HG02588 (cell line): ENCODE measurements at regions not wholly inside any gene's neighbourhood (a gene's known extent, or its start where the extent isn't known, plus 50 kb on each side); places are given as distances from the start of the nearest gene placed in this dataset.

Experiments
- ATAC-seq: cut with Tn5 transposase; IDR thresholded peaks from one replicate; pipeline ENCODE4 v1.9.1; 2021; ENCODE audit warnings: mild to moderate bottlenecking, moderate library complexity; ENCODE audit not compliant: unreplicated experiment

DNA sequence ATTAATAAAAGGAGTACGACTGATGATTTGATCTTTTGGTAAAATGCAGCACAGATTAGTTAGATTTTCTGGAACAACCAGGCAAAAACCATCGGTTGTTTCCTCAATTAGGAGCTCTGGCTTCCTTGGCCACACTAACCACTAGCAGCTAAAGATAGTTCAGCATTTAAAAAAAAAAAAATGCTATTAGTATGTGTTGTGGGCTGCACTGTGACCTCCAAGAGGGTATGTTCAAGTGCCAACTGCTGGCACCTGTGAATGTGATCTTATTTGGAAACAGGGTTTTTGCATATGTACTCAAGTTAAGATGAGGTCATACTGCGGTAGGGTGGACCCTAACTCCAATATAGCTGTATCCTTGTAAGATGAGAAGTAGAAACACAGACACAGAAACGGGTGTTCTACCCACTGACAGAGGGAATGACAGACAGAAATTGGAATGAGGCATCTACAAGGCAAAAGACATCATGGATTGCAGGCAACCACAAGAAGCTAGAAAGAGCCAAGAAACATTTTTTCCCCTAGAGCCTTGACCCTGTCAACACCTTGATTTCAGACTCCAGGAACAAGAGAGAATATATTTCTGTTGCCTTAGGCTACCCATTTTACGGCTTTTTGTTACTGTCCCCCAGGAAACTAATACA is 534.6 kb upstream of the ROBO2 start:
- ATAC-seq: no peak

DNA sequence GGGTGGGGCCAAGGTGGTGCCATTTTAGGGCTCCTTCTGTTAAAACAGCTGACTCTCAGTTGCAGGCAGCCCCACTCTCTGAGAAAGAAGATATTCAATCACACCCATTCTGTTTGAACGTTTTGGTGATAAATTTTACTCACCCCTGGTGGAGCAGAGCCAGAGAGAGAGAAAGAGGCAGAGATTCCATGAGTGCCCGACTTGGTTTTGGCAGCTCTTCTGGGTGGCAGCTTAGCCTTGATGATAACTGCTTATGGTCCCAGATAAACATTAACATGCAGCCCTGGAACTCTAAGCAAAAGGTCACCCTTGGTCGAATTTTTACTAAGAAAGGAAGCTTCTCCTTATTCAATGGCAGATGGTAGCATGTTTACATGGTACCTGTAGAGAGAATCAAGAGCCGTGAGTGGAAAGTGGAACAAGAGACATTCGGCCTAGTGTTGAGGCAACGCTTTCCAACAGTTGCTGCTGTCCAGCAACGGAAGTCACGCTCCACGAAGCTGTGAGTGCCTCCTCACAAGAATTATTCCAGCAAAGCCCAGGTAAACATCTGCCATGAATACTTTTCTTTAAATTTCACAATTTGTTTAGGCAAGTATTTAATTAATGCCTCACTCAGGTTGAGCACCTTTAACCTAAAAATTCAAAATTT is 530.6 kb upstream of the ROBO2 start:
- no peak for ATAC-seq

DNA sequence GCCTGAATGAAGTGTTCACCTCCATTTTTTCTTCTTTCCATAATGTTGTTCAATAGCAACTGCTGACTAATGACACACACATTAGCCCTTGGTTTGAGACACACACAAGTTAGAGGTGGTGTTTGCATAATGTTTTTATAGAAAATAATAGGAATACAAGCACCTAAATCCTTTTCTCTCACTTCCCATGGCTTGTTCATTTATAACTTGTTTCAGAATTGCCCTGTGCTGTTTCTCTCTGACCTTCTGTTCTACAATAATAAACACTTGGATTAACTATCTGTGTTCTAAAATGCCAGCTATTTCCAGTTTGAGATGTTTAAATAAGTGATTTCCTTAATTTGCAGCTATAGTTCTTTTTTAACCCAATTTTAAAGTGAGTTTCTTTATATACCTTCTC is 525.1 kb upstream of the ROBO2 start:
- no peak for ATAC-seq

DNA sequence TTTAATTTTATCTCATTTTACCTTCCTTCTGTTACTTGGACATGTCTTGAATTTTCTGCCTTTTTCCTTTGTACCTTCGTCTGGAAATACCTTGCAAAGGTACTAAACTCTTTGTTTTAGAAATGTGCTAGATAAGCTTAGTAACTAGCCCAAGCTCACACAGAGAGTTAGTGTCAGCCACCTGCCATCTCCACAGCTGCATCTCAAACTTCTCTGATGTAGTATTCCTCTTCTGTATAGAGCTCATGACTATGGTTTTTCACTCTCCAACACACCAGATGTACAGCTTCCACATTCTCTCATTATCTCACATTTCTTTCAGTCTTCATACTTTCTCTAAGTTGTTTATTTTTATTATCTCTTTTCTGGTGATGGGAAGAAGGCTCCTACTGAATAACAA is 516.6 kb upstream of the ROBO2 start:
- ATAC-seq: no peak

DNA sequence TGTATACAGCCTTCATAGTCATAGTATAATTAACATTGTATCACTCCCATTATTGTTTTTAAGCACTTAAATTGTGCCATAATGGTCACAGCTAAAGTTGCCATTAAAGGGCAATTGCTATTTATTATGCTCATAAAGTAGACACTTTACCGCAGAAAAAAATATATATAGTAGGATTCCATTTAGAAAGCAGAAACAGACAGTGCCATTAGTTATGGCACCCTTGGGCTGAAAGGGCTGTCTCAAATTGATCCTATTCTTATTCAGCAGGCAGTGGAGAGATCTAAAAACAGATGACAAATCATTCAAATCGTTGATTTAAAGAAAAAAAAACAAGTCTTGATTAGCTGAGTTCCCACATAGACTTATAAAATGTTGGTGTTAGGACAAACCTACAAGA is 514.2 kb upstream of the ROBO2 start:
- ATAC-seq: no peak

DNA sequence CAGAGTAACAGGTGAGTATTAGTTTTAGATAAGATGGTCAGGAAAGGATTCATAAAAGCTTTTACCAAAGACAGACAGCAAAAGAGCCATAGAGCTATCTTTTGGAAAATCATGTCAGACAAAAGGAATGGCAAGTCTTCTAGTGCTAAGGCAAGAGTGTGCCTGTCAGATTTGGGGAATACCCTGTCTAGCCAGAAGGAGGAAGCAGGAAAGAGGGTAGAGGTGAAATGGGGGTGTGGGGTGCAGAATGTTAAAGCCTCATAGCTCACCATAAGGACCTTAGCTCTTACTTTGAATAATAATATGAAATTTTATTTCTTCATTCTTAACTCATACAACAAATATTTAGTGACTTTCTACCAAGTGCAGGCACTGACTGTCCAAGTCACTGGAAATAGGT is 512.1 kb upstream of the ROBO2 start:
- ATAC-seq: no peak

DNA sequence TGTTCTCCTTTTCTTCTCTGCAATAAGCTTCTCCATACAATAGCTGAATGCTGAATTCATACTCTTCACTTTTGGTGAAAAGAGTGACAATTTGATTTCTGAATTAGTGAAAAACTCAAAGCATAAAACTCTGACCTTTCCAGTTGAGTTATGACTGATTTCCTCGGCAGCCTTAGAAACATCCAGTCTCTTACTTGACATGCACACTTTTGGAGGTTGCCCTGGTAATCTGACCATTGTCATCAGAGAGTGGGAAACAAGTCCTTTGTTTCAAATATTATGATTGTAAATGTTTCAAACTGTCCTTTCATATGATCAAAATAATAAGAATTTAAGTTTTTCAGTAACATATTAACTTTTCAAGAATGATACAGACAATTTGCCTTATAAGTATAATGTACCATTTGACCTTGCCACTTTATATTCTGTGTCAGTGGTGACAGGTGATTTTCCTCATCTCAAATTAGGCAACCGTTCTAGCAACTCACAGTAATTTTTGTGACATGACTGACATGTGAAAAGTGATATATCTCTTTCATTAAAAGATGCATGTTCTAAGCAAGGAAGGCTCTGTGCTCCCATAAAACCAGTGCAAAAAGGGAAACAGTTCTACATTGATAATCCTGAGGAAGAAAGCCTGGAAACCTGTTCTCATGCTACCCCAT is 507.6 kb upstream of the ROBO2 start:
- no peak for ATAC-seq

DNA sequence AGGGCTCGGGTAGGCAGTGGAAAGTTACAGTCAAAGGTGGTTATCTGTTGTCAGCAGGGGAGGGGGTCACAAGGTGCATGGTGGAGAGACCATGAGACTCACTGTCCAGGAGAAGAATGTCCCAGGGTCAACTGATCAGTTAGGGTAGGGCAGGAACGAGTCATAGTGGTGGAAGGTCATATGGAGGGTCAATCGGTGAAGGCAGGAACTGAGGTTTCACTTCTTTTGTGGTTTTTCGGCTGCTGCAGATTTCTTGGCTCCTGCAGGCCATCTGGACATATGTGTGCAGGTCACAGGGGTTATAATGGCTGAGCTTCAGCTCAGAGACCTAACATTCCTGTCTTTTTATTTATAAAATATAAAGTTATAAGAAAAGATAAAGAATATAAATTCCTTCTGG is 506.2 kb upstream of the ROBO2 start:
- ATAC-seq: peak; percentile 52

GRCh38 chr3:76537857-76538256 is 502.0 kb upstream of the ROBO2 start:
- ATAC-seq: peak; percentile 66

- ATAC-seq: no peak
Measured at GRCh38 chr3:76547674-76548073, 492.2 kb upstream of the ROBO2 start.

GRCh38 chr3:76550522-76551201 is 489.2 kb upstream of the ROBO2 start:
- no peak for ATAC-seq

GRCh38 chr3:76551739-76552138 is 488.2 kb upstream of the ROBO2 start:
- no peak for ATAC-seq

GRCh38 chr3:76552653-76553052 is 487.2 kb upstream of the ROBO2 start:
- ATAC-seq: no peak

GRCh38 chr3:76554707-76555106 is 485.2 kb upstream of the ROBO2 start:
- no peak for ATAC-seq

DNA sequence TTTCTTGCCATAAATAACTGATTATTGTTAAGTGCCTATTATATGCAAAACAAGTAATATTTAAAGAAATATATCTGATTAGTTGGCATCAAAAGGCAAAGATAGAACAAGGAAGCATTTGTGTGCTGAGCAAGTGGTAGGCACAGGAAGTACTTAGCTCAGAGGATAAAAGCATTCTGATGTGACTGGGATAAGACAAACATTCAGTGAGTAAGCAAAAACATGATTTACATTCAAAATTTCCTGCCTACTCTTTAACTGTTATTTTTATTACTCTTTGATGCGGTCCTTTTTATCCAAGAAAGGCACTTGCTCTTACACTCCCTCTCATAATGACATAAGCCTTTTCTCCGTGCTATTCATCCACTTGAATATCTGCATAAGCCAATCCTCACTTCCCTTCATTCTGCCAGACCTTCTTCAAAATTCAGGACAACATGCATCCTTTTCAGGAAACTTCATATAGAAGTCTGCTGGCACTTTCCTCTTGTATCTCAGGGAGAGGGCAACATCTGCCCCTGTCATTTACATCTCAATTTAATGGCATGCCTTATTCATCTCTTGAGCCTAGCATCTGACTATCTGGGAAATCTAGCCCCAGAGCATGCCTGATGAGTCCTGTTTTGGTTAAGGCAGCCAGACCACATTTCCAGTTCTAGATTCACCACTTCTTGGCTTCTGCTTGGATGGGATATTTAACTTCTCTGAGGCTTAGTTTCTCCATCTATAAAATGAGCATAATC is 478.2 kb upstream of the ROBO2 start:
- no peak for ATAC-seq

GRCh38 chr3:76565496-76566210 is 474.2 kb upstream of the ROBO2 start:
- no peak for ATAC-seq

DNA sequence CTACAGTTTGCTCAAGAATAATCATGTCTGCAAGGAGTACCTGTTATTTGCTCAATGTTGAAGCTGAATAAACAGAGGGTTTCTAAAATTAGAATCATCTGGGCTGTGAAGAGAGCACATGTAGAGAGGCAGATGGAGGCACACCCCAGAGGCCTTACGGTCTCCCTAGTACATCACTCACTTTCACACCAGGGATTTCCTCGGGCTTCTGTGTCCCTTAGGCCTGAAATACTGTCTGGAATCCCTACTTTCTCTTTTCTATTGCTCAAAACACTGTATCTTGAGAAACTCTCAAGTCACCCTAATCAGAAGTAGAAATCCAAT is 473.7 kb upstream of the ROBO2 start:
- ATAC-seq: no peak

GRCh38 chr3:76566904-76567303 is 473.0 kb upstream of the ROBO2 start:
- ATAC-seq: no peak

- no peak for ATAC-seq
Measured at GRCh38 chr3:76570436-76571057, 469.4 kb upstream of the ROBO2 start.

GRCh38 chr3:76576201-76576600 is 463.7 kb upstream of the ROBO2 start:
- no peak for ATAC-seq
